GM12878 (cell line): ENCODE measurements at regions not wholly inside any gene's neighbourhood (a gene's known extent, or its start where the extent isn't known, plus 50 kb on each side); places are given as distances from the start of the nearest gene placed in this dataset.

Source experiments
- ATAC-seq: fragments of 200-7000 bp; cut with Tn5 transposase; 3 replicates; pipeline ENCODE4 v1.9.1; 2020; ENCODE audit warnings: mild to moderate bottlenecking, moderate library complexity
- BruUV-seq: library from RNA; stranded (reverse); fragments of 400-500 nt; replicated peaks from 2 replicates; lab custom pipeline; 2021; lab: Mats Ljungman, UMichigan
- CTCF ChIA-PET: fragments of 300-600 bp; sonication (Branson Sonifier 250); formaldehyde crosslinking; extraction: SDS; loops from one replicate; lab custom pipeline; 2021; ENCODE audit warnings: inconsistent platforms; lab: Yijun Ruan, JAX
- POLR2A ChIA-PET: fragments of 350-600 bp; formaldehyde crosslinking; extraction: SDS; loops from one replicate; lab custom pipeline; 2021; ENCODE audit warnings: inconsistent platforms; lab: Charles Lee
- RAD21 ChIA-PET: fragments of 300-600 bp; sonication (Branson Sonifier 250); formaldehyde crosslinking; loops from one replicate; lab custom pipeline; 2023; ENCODE audit warnings: antibody characterized with exemption; ENCODE audit not compliant: unreplicated experiment; lab: Charles Lee
- SMC1A ChIA-PET: fragments of 300-600 bp; sonication (Branson Sonifier 250); formaldehyde crosslinking; loops from one replicate; lab custom pipeline; 2023; ENCODE audit not compliant: unreplicated experiment, uncharacterized antibody; lab: Charles Lee
- DNase-seq: peaks from one replicate; pipeline ENCODE4 v3.0.0-alpha.2; 2011; ENCODE audit warnings: low read depth, low spot score
- FAIRE-seq: peaks from 3 replicates; lab custom pipeline; 2011; peaks lifted over from hg19 to GRCh38; lab: Jason Lieb, UNC
- H2AFZ ChIP-seq: 2 replicates; pipeline ENCODE4 v1.6.0; 2011; ENCODE audit warnings: low read depth, low read length, control low read depth; ENCODE audit not compliant: control insufficient read depth
- H3K27ac ChIP-seq: 2 replicates; pipeline ENCODE4 v1.5.1; 2011; ENCODE audit warnings: control low read depth; ENCODE audit not compliant: control insufficient read depth, insufficient read depth
- H3K27me3 ChIP-seq, 2 experiments: replicated peaks in 1 of 2; 2 replicates each; pipeline versions ENCODE4 v1.6.0 to v1.6.1; 2011; ENCODE audit warnings: low read length in 1 of 2; ENCODE audit not compliant: control insufficient read depth in 2 of 2, insufficient read depth in 2 of 2
- H3K36me3 ChIP-seq, 2 experiments: 2 replicates each; pipeline ENCODE4 v1.5.1; 2011; ENCODE audit warnings: low read length in 1 of 2; ENCODE audit not compliant: control insufficient read depth in 2 of 2, insufficient read depth in 2 of 2
- H3K4me1 ChIP-seq: 2 replicates; pipeline ENCODE4 v1.6.1; 2011; ENCODE audit warnings: mild to moderate bottlenecking, low read length, moderate library complexity, mixed read lengths; ENCODE audit not compliant: control insufficient read depth, insufficient read depth
- H3K4me2 ChIP-seq: 2 replicates; pipeline ENCODE4 v1.6.0; 2011; ENCODE audit warnings: control low read depth; ENCODE audit not compliant: control insufficient read depth, insufficient read depth
- H3K4me3 ChIP-seq: fragments of 200-600 bp; sonication (generic); 2 replicates; pipeline ENCODE4 v1.5.1; 2016
- H3K79me2 ChIP-seq: 2 replicates; pipeline ENCODE4 v1.6.0; 2011; ENCODE audit warnings: low read length; ENCODE audit not compliant: control insufficient read depth, insufficient read depth
- H3K9ac ChIP-seq: 2 replicates; pipeline ENCODE4 v1.8.0; 2011; ENCODE audit warnings: low read length, control low read depth, mixed read lengths; ENCODE audit not compliant: control insufficient read depth, insufficient read depth
- H3K9me3 ChIP-seq: replicated peaks from 3 replicates; pipeline ENCODE4 v1.5.1; 2011; ENCODE audit warnings: mild to moderate bottlenecking, low read length; ENCODE audit not compliant: control insufficient read depth, insufficient read depth
- H4K20me1 ChIP-seq: 2 replicates; pipeline ENCODE4 v1.6.0; 2011; ENCODE audit not compliant: control insufficient read depth, insufficient read depth
- ASH2L ChIP-seq: fragments of 300-600, 200-600 bp; sonication (generic); IDR thresholded peaks from 2 replicates; pipeline ENCODE4 v1.6.1; 2017; ENCODE audit warnings: low read depth, mild to moderate bottlenecking, borderline replicate concordance
- BCL11A ChIP-seq: IDR thresholded peaks from 2 replicates; pipeline ENCODE4 v1.6.1; 2011; ENCODE audit warnings: low read depth, low read length
- EZH2 ChIP-seq: IDR thresholded peaks from 2 replicates; pipeline ENCODE4 v1.6.1; 2012; ENCODE audit warnings: low read depth, mild to moderate bottlenecking, control low read depth, inconsistent platforms, low read length, borderline replicate concordance; ENCODE audit not compliant: control insufficient read depth
- HDAC6 ChIP-seq: fragments of 200-600 bp; sonication (generic); IDR thresholded peaks from one replicate; pipeline ENCODE4 v1.8.0; 2017; ENCODE audit warnings: antibody characterized with exemption; ENCODE audit not compliant: unreplicated experiment
- JUNB ChIP-seq: IDR thresholded peaks from 2 replicates; pipeline ENCODE4 v1.6.1; 2016; ENCODE audit warnings: antibody characterized with exemption, mild to moderate bottlenecking
- NBN ChIP-seq: fragments of 450-650 bp; IDR thresholded peaks from 2 replicates; pipeline ENCODE4 v1.6.1; 2016
- NFYA ChIP-seq: IDR thresholded peaks from 2 replicates; pipeline ENCODE4 v1.6.1; 2011; ENCODE audit warnings: low read depth, mild to moderate bottlenecking, low read length, improper control_type of control experiment, borderline replicate concordance
- RBBP5 ChIP-seq: fragments of 200-600 bp; sonication (generic); conservative IDR thresholded peaks from 2 replicates; pipeline ENCODE4 v1.6.1; 2016
- SRF ChIP-seq, 2 experiments: IDR thresholded peaks; 2 replicates each; pipeline ENCODE4 v1.6.1; 2011; ENCODE audit warnings: low read depth in 2 of 2, low read length in 2 of 2, mild to moderate bottlenecking in 1 of 2, moderate library complexity in 1 of 2
- TCF3 ChIP-seq: IDR thresholded peaks from 2 replicates; pipeline ENCODE4 v1.6.1; 2012; ENCODE audit warnings: low read depth, mild to moderate bottlenecking, low read length, borderline replicate concordance; ENCODE audit not compliant: insufficient read depth
- ZNF274 ChIP-seq: IDR thresholded peaks from one replicate; pipeline ENCODE4 v1.8.0; 2011; ENCODE audit not compliant: insufficient read length, insufficient read depth
- WGBS: methylation state at CpG from one replicate; pipeline ENCODE4 v1.1.6; 2016; ENCODE audit warnings: low lambda C conversion rate; ENCODE audit not compliant: insufficient replicate concordance, insufficient coverage; ENCODE audit errors: missing lambda C conversion rate; 5-methylcytosine and 5-hydroxymethylcytosine counted together
- in situ Hi-C: fragments of 300-500 bp; cut with MboI; formaldehyde crosslinking; loops from 9 replicates; pipeline ENCODE4 v1.14.3; 2018; ENCODE audit warnings: mixed read lengths
- intact Hi-C: fragments of 100-400 bp; cut with micrococcal nuclease; formaldehyde crosslinking; loops from one replicate; pipeline ENCODE4 v1.14.2; 2022; ENCODE audit not compliant: unreplicated experiment
- TF ChIP-seq, protein P1 (sequence below): fragments of 450-650 bp; IDR thresholded peaks from 2 replicates; pipeline ENCODE4 v1.6.1; 2016; ENCODE audit warnings: mild to moderate bottlenecking
- TF ChIP-seq, protein P2 (sequence below), 3 experiments: IDR thresholded peaks in 2 of 3; conservative IDR thresholded peaks in 1 of 3; 2 replicates each; pipeline ENCODE4 v1.5.1; 2011; ENCODE audit warnings: low read depth in 3 of 3, low read length in 3 of 3, mild to moderate bottlenecking in 3 of 3, control low read depth in 2 of 3, moderate library complexity in 2 of 3, inconsistent platforms in 1 of 3, mixed read lengths in 1 of 3; ENCODE audit not compliant: control insufficient read depth in 2 of 3, insufficient read depth in 1 of 3; ENCODE audit errors: extremely low read depth in 1 of 3

DNA sequence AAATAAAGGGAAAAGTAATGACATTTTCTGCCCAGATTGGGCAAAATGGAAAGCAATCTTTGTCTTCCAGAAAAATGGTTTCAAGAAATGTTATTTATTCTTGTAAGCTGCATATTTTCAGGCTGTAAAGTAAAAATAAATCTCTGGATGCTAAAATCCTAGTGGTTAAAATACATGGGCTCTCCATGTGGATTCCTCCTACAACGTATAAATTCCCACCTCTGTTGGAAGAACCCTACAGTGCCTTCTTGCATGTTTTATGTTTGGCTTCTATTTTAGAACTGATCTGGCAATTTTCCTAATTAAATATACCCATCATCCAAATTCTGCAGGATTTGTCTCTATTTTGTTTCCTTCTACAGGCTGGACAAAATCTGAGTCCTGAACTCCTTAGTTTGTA is 528.9 kb downstream of the COL12A1 start:
- RAD21 ChIA-PET = no interaction called here

More for the DNA sequence above, 528.9 kb downstream of the COL12A1 start:
- TF ChIP-seq NBN (no peak), TCF3 (no peak), BCL11A (no peak), NFYA (no peak), ASH2L (no peak), RBBP5 (no peak), SRF (IDR thresholded peaks at IDR 0.05; ENCODE audit: low read depth in 2 of 2, low read length in 2 of 2) (no peak), JUNB (no peak), HDAC6 (no peak), ZNF274 (no peak), EZH2 (no peak)
- TF ChIP-seq, protein P1, sequence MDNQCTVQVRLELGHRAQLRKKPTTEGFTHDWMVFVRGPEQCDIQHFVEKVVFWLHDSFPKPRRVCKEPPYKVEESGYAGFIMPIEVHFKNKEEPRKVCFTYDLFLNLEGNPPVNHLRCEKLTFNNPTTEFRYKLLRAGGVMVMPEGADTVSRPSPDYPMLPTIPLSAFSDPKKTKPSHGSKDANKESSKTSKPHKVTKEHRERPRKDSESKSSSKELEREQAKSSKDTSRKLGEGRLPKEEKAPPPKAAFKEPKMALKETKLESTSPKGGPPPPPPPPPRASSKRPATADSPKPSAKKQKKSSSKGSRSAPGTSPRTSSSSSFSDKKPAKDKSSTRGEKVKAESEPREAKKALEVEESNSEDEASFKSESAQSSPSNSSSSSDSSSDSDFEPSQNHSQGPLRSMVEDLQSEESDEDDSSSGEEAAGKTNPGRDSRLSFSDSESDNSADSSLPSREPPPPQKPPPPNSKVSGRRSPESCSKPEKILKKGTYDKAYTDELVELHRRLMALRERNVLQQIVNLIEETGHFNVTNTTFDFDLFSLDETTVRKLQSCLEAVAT = no peak
- TF ChIP-seq, protein P2, sequence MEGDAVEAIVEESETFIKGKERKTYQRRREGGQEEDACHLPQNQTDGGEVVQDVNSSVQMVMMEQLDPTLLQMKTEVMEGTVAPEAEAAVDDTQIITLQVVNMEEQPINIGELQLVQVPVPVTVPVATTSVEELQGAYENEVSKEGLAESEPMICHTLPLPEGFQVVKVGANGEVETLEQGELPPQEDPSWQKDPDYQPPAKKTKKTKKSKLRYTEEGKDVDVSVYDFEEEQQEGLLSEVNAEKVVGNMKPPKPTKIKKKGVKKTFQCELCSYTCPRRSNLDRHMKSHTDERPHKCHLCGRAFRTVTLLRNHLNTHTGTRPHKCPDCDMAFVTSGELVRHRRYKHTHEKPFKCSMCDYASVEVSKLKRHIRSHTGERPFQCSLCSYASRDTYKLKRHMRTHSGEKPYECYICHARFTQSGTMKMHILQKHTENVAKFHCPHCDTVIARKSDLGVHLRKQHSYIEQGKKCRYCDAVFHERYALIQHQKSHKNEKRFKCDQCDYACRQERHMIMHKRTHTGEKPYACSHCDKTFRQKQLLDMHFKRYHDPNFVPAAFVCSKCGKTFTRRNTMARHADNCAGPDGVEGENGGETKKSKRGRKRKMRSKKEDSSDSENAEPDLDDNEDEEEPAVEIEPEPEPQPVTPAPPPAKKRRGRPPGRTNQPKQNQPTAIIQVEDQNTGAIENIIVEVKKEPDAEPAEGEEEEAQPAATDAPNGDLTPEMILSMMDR (IDR thresholded peaks at IDR 0.05 in 2 of 3, conservative IDR thresholded peaks at IDR 0.05 in 1 of 3; ENCODE audit: control insufficient read depth in 2 of 3, extremely low read depth in 1 of 3, insufficient read depth in 1 of 3, low read depth in 3 of 3, low read length in 3 of 3) = no peak
- Histone ChIP-seq H3K9ac (no peak overlapping the region), H3K36me3 (no peaks in the 10 kb centered on the region), H3K79me2 (no peaks in the 10 kb centered on the region), H3K9me3 (no peaks in the 10 kb centered on the region), H3K27me3 (no peaks in the 10 kb centered on the region), H4K20me1 (no peaks in the 10 kb centered on the region), H3K4me1 (no peaks in the 10 kb centered on the region), H2AFZ (no peak overlapping the region), H3K4me3 (no peak overlapping the region), H3K4me2 (no peak overlapping the region), H3K27ac (no peak overlapping the region)
- WGBS = 30% methylated on average over 1 of the region's 1 CpG
- no peak for DNase-seq
- ATAC-seq = no peak
- POLR2A ChIA-PET = no interaction called here
- in situ Hi-C loops (no loop called here), intact Hi-C loops (no loop called here)
- CTCF ChIA-PET = interaction anchor here (0.7 kb wide), 1 partner anchor 21 kb away, joined by 3 read pairs; no protein-coding TSS in a partner anchor
- SMC1A ChIA-PET = interaction anchor here (0.8 kb wide), 1 partner anchor 38 kb away, joined by 3 read pairs; no protein-coding TSS in a partner anchor
- no peak for FAIRE-seq
- BruUV-seq = no TSS peak
